CMK (cell line): ENCODE measurements at regions not wholly inside any gene's neighbourhood (a gene's known extent, or its start where the extent isn't known, plus 50 kb on each side); places are given as distances from the start of the nearest gene placed in this dataset.

Experiments
- DNase-seq: peaks from one replicate; pipeline ENCODE4 v3.0.0-alpha.2; 2010; ENCODE audit warnings: low read depth

GRCh38 chr12:41930866-41931437 lies 213.7 kb downstream of the GXYLT1 start:
- DNase-seq: no peak

- DNase-seq: no peak
Measured at GRCh38 chr12:41924111-41924510, 220.6 kb downstream of the GXYLT1 start.

- no peak for DNase-seq
Measured at GRCh38 chr12:41923351-41923750, 221.3 kb downstream of the GXYLT1 start.

- no peak for DNase-seq
Measured at GRCh38 chr12:41920355-41920754, 224.3 kb downstream of the GXYLT1 start.

GRCh38 chr12:41919526-41920261 lies 225.0 kb downstream of the GXYLT1 start:
- DNase-seq: no peak

- DNase-seq: no peak
Measured at GRCh38 chr12:41919048-41919447, 225.6 kb downstream of the GXYLT1 start.

GRCh38 chr12:41917938-41918341 lies 226.7 kb downstream of the GXYLT1 start:
- no peak for DNase-seq

- DNase-seq: no peak
Measured at GRCh38 chr12:41917181-41917580, 227.5 kb downstream of the GXYLT1 start.

GRCh38 chr12:41910578-41911320 lies 233.9 kb downstream of the GXYLT1 start:
- DNase-seq: no peak

GRCh38 chr12:41908206-41908605 lies 236.5 kb downstream of the GXYLT1 start:
- DNase-seq: no peak

GRCh38 chr12:41907550-41907949 lies 237.1 kb downstream of the GXYLT1 start:
- DNase-seq: no peak

GRCh38 chr12:41907021-41907420 lies 237.7 kb downstream of the GXYLT1 start:
- no peak for DNase-seq

GRCh38 chr12:41905759-41906297 lies 238.8 kb downstream of the GXYLT1 start:
- DNase-seq: no peak

GRCh38 chr12:41905073-41905758 lies 239.5 kb downstream of the GXYLT1 start:
- DNase-seq: no peak

GRCh38 chr12:41904041-41904440 lies 240.6 kb downstream of the GXYLT1 start:
- DNase-seq: no peak

GRCh38 chr12:41903014-41903708 lies 241.5 kb downstream of the GXYLT1 start:
- no peak for DNase-seq

- no peak for DNase-seq
Measured at GRCh38 chr12:41899577-41899976, 245.1 kb downstream of the GXYLT1 start.

- no peak for DNase-seq
Measured at GRCh38 chr12:41897593-41897992, 247.1 kb downstream of the GXYLT1 start.

GRCh38 chr12:41893491-41893890 lies 251.2 kb downstream of the GXYLT1 start:
- no peak for DNase-seq

- no peak for DNase-seq
Measured at GRCh38 chr12:41892302-41892701, 252.4 kb downstream of the GXYLT1 start.

- no peak for DNase-seq
Measured at GRCh38 chr12:41891226-41891625, 253.4 kb downstream of the GXYLT1 start.

GRCh38 chr12:41888285-41888684 lies 256.4 kb downstream of the GXYLT1 start:
- no peak for DNase-seq
